ENCODE measurements at regions not wholly inside any gene's neighbourhood (a gene's known extent, or its start where the extent isn't known, plus 50 kb on each side); places are given as distances from the start of the nearest gene placed in this dataset.

DNA sequence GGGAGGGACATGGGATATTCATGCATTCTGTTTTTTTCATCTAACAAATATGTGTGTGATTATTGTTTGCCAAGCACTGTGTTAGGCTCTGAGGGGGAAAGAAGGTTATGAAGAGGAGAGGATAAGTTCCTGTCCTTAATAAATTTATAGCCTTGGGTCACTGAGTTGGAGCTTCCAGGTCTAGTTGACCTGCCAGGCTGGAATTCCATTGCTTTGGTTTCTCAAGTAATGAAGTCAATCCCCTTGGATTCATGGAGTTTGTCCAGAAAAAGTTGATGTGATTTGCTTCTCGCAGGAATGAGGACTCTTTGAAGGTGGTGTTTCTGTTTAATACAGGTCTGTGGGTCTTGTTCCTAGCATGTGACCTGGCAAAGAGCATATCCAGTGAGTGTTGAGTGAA is 156.2 kb downstream of the ADAMTS15 start:
- TF ChIP-seq, protein P1, sequence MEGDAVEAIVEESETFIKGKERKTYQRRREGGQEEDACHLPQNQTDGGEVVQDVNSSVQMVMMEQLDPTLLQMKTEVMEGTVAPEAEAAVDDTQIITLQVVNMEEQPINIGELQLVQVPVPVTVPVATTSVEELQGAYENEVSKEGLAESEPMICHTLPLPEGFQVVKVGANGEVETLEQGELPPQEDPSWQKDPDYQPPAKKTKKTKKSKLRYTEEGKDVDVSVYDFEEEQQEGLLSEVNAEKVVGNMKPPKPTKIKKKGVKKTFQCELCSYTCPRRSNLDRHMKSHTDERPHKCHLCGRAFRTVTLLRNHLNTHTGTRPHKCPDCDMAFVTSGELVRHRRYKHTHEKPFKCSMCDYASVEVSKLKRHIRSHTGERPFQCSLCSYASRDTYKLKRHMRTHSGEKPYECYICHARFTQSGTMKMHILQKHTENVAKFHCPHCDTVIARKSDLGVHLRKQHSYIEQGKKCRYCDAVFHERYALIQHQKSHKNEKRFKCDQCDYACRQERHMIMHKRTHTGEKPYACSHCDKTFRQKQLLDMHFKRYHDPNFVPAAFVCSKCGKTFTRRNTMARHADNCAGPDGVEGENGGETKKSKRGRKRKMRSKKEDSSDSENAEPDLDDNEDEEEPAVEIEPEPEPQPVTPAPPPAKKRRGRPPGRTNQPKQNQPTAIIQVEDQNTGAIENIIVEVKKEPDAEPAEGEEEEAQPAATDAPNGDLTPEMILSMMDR (IDR thresholded peaks at IDR 0.05) = no peak
- TF ChIP-seq POLR2A (IDR thresholded peaks at IDR 0.05) = no peak
